ENCODE measurements at regions not wholly inside any gene's neighbourhood (a gene's known extent, or its start where the extent isn't known, plus 50 kb on each side); places are given as distances from the start of the nearest gene placed in this dataset.

DNA sequence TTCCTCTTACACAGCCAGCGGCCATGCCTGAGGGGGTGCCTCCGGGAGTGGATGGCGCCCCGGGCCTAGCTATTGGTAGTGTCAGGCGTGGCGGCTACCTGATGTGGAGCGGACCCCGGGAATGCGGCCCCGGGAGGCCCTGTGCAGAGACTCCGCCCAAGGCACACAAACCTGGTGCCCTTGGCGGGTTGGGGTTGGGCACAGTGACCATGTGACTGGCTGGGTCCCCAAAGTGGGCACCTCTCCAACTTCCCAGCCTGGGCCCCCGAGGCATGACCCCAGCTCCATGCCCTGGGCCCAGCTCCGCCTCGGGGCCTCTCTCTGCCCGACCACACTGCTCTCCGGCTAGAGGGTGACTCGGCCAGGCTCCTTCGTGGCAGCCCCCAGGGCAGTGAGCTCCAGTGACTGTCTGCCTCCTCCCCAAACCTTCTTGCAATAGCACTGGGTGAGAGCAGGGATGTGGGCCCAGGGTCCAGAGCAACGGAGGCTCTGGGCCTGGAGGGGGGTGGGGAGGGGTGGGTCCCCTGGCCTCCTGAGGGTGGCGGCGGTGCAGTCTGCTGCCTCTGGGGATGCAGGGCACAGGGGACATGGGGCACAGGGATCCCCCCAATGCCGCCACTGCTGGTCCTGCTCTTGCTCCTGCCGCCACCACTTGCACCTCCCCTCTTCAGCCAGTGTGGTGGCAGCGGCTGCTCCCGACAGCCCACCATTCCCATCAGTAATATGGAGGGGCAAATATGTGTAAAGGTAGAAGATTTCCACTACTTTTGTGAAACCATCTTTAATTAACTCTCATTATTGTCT is 942.9 kb upstream of the EPHA7 start:
- DNase-seq = no peak

- DNase-seq = no peak
These were observed 942.1 kb upstream of the EPHA7 start for GRCh38 chr6:94361304-94362060.

- DNase-seq = no peak
These were observed 938.1 kb upstream of the EPHA7 start for GRCh38 chr6:94357381-94357980.

DNA sequence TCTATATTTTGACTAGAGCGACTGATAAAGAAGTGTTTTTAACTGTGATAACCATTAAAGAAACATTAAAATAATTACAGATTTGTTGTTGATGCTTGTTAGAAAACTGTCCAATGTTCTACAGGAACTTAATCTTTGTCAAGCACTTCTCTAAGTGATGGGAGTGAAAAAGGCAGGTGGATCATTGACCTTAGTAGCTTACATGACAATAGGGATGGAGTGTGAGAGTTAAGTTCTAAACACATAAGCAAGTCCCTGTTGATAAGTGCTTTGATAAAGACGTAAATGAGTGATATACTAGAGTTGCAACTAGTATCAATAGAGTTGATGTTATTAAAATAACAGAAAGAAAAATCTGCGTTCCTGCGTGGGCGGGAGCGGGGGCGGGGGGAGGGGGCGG is 931.5 kb upstream of the EPHA7 start:
- no peak for DNase-seq

DNA sequence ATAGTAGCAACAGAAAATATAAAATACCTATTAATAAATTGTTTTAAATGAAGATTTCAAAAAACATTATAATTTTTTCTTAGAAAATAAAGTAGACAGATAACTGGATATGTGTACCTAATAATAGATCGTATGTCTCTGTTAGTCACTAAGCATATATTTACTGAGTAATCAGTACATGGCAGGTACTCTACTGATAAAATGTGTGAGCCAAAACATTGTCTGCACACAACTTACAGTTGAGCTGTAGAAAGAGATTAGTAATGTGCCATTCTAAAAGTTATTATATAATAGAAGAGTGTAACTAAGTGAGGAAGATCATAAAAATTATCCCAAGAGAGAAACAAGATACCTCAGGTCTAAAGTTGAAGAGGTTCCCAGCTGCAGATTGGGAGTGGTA is 929.9 kb upstream of the EPHA7 start:
- no peak for DNase-seq

DNA sequence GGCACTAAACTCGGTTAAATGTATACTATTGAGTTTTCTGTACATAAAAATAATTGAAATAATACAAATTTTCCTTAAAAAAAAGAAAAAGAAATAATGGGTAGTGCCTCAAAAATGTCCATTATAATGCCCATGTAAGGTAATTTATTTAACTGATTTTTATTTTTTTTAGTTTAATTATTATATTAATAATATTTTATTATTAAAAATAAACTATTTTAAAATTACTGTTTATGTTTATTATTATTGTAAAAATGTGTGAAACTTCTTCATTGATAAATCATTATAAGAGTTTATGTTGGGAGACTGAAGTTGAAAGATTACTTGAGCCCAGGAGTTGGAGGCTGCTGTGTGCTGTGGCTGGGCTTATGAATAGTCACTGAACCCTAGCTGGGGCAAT is 925.5 kb upstream of the EPHA7 start:
- no peak for DNase-seq

DNA sequence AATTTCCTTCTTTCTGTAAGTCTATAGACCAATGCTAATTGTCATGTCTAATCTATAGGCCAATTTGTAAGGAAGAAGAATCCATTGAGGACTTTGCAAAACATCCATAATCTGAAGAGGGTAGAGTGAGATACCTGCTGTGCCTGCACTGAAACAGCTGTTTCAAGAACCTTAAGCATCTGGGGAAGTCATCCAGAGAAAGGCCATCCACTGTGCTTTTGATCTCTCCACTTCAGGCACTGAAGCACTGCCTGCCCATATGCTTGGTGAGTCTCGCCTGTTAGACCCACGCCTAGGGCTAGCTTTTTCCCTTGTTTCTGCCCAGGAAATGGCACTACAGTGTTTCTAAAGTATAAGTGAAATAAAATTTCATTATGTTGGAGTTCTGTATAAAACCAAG is 921.8 kb upstream of the EPHA7 start:
- no peak for DNase-seq

- no peak for DNase-seq
These were observed 904.5 kb upstream of the EPHA7 start for GRCh38 chr6:94323853-94324252.

DNA sequence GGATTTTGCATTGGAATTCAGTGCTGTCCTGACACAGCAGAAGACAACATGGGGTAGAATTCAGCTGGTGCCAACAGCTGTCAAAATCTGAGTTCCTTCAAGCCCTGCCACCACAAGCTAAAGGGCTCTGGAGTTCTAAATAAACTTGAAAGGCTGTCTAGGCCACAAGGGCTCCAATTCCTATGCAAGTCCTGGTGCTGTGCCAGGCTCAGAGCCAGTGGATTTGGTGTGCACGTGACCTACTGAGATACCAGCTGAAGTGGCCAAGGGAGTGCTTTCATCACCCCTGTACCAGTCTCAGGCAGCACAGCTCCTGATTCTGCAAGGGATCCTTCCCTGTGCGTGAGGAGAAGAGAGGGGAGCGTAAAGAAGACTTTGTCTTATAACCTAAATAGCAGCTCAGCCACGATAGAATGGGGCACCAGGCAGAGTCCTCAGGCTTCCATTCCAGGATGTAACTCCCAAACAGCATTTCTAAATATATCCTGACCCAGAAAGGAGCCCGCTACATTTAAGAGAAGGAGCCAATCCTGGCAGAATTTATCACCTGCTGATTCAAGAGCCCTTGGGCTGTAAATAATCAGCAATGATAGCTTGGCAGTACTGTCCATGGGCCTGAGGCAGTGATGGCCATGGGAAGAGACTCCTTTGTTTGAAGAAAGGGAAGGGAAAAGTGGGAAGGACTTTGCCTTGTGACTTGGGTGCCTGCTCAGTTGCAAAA is 881.2 kb upstream of the EPHA7 start:
- DNase-seq = no peak

DNA sequence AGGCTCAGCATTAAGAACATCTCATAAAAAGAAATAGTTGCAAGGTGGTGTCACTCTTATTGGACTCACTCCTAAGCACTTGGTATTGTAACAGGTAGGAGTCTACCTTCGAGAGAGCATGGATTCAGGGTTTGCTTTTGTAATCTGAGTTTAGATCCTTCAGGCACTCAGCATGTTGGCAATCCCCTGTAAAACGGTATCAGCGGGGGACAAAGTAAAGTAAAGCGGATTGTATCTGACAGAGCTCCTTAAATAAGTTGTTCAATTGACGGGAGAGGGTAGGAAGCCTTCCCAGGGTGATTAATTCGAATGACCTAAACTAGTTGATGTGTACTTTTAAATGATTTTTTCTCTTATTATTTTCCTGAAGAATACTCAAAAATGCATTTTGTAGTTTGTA is 869.8 kb upstream of the EPHA7 start:
- DNase-seq = no peak

GRCh38 chr6:94278146-94278545 is 858.8 kb upstream of the EPHA7 start:
- no peak for DNase-seq

GRCh38 chr6:94272327-94272726 is 853.0 kb upstream of the EPHA7 start:
- DNase-seq = no peak

GRCh38 chr6:94270091-94270948 is 851.0 kb upstream of the EPHA7 start:
- DNase-seq = no peak

GRCh38 chr6:94269256-94269655 is 849.9 kb upstream of the EPHA7 start:
- DNase-seq = no peak

- DNase-seq = no peak
These were observed 841.4 kb upstream of the EPHA7 start for GRCh38 chr6:94260765-94261164.

- DNase-seq = no peak
These were observed 835.3 kb upstream of the EPHA7 start for GRCh38 chr6:94254689-94255088.

DNA sequence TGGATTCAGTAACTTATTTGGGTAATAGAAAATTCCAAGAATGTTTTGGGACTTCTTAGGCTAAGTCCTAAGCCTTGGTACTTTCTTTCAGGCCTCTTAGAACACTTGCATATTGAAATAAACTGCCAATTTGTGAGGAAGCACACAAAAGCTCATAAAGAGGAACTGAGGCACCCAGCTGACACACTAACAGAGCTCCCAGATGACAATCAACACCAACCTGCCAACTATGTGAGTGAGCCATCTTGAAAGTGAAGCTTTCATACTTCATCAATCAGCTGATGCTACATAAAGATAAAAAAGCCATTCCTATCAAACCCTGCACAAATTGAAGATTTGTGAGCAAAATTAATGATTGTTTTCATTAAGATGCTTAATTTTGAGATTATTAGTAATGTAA is 832.5 kb upstream of the EPHA7 start:
- DNase-seq = no peak

DNA sequence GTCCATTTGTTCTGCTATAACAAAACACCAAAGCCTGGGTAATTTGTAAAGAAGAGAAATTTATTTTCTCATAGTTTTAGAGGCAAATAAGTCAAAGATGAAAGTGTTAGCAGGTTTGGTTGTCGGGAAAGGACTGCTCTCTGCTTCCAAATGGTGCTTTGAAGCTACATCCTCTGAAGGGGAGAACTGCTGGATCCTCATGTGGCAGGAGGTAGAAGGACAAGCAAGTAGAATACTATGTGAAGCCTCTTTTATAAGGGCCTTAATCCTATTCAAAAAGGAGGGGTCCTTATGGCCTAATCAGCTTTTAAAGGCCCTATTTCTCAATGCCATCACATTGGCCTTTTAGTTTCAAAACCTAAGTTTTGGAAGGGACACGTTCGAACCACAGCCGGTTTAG is 826.0 kb upstream of the EPHA7 start:
- DNase-seq = no peak

DNA sequence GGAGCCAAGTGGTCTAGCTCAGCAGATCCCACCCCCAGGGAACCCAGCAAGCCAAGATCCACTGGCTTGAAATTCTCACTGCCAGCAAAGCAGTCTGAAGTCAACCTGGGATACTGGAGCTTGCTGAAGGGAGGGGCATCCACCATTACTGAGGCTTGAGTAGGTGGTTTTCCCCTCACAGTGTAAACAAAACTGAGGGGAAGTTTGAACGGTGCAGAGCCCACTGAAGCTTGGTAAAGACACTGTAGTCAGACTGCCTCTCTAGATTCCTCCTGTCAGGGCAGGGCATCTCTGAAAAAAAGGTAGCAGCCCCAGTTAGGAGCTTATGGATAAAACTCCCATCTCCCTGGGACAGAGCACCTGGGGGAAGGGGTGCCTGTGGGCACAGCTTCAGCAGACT is 819.5 kb upstream of the EPHA7 start:
- no peak for DNase-seq

DNA sequence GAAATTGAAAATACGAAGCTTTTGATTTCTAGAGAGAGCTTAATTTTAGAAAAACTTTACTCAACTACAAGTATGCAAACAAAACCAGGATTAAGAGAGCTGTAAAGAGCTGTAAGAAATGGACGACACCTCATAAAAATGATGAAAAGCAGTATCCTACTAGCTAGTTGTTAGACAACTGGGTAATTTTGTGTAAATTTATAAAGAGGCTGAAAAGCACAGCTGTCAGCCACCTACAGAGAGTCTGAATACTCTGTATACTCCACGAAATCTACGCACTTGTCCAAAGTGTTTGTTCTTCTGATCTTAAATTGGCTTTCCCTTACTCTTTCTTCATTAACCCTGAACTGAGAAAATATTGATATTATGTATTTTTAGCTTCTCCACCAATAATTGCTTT is 808.4 kb upstream of the EPHA7 start:
- DNase-seq = no peak

- DNase-seq = no peak
These were observed 798.5 kb upstream of the EPHA7 start for GRCh38 chr6:94217836-94218235.

GRCh38 chr6:94215552-94215951 is 796.2 kb upstream of the EPHA7 start:
- no peak for DNase-seq

Measured in CD4-positive, alpha-beta T cell treated with Interleukin-21 for 1 hour (primary cell).